ENCODE measurements at regions not wholly inside any gene's neighbourhood (a gene's known extent, or its start where the extent isn't known, plus 50 kb on each side); places are given as distances from the start of the nearest gene placed in this dataset.

GRCh38 chr4:19455196-19455595, 796.5 kb upstream of the SLIT2 start:
- TF ChIP-seq CTCF (conservative IDR thresholded peaks at IDR 0.05; ENCODE audit: low read depth, low read length) (no peak), EZH2 (IDR thresholded peaks at IDR 0.05; ENCODE audit: borderline replicate concordance, low read depth, low read length, poor library complexity, severe bottlenecking) (no peak)
